ENCODE measurements at regions not wholly inside any gene's neighbourhood (a gene's known extent, or its start where the extent isn't known, plus 50 kb on each side); places are given as distances from the start of the nearest gene placed in this dataset.

DNA sequence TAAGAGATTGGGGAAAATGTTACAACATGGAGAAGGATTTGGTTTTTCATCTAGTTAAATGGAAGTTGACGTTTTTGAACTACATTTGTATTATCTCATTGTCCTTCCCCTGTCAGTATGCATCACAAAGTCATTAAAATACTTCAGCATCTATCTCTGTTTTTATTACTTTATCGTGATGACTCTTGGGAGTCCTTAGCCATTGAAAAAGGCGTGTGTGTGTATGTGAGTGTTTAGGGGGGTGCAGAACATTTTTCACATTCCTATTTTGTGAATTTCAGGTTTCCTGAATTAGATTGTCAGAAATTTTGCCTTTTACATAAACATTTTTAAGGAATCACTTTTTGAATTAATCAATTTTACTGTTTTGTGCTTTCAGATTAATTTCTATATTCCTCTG, 360.6 kb upstream of the SGO1 start (continued):
- TF ChIP-seq AR (CRISPR knock-in tag; IDR thresholded peaks at IDR 0.05) (no peak), TP53 (CRISPR knock-in tag; IDR thresholded peaks at IDR 0.05) (no peak), ZNF138 (CRISPR knock-in tag; conservative IDR thresholded peaks at IDR 0.05) (no peak), PRRX2 (CRISPR knock-in tag; IDR thresholded peaks at IDR 0.05) (no peak), E2F1 (CRISPR knock-in tag; IDR thresholded peaks at IDR 0.05) (no peak)
- TF ChIP-seq, protein P1, sequence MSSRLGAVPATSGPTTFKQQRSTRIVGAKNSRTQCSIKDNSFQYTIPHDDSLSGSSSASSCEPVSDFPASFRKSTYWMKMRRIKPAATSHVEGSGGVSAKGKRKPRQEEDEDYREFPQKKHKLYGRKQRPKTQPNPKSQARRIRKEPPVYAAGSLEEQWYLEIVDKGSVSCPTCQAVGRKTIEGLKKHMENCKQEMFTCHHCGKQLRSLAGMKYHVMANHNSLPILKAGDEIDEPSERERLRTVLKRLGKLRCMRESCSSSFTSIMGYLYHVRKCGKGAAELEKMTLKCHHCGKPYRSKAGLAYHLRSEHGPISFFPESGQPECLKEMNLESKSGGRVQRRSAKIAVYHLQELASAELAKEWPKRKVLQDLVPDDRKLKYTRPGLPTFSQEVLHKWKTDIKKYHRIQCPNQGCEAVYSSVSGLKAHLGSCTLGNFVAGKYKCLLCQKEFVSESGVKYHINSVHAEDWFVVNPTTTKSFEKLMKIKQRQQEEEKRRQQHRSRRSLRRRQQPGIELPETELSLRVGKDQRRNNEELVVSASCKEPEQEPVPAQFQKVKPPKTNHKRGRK (CRISPR knock-in tag; IDR thresholded peaks at IDR 0.05; ENCODE audit: borderline replicate concordance): no peak
- TF ChIP-seq, protein P2, sequence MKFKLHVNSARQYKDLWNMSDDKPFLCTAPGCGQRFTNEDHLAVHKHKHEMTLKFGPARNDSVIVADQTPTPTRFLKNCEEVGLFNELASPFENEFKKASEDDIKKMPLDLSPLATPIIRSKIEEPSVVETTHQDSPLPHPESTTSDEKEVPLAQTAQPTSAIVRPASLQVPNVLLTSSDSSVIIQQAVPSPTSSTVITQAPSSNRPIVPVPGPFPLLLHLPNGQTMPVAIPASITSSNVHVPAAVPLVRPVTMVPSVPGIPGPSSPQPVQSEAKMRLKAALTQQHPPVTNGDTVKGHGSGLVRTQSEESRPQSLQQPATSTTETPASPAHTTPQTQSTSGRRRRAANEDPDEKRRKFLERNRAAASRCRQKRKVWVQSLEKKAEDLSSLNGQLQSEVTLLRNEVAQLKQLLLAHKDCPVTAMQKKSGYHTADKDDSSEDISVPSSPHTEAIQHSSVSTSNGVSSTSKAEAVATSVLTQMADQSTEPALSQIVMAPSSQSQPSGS (CRISPR knock-in tag; IDR thresholded peaks at IDR 0.05; ENCODE audit: borderline replicate concordance, low read depth): no peak

DNA sequence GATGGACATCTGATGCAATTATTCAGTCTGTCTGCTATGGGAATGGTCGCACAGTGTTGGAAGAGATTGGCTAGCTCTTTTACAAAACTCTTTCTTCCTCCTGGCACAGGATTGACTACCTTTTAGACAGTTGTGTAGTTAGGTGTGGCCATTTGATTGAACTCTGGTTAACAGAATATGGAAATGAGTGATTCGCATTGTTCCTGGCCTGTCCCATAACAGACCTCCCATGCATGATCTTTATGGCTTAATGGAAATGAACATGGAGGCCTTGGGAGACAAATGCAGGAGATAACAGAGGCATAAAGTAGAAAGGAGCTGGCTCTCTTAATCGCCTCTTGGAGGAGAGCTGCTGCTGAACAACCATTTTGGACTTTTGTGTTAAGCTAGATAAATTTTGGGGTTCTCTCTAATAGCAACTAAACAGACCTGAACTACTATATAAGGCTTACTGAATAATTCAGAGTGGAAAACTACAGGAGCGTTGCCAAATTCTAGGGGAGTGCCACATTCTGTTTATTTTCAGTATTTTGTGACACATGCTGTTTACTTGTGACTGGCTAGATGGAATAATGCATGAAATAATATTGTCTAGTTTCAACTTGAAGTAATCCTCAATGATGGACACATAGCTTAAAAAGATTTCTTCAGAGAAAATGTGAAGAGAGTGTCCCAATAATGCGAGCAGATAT, 357.7 kb upstream of the SGO1 start:
- Mint-ChIP-seq H3K27me3 (ENCODE audit: low read depth) (no peaks in the 10 kb centered on the region; the same call in 1 of the 2 replicates), H3K9me3 (peaks cover 17% of the 10 kb centered on the region), H3K4me1 (peaks cover 7% of the 10 kb centered on the region), H3K27ac (no peak overlapping the region), H3K4me3 (no peak overlapping the region), H3K36me3 (peaks cover 8% of the 10 kb centered on the region)
- ATAC-seq (no peak), DNase-seq (ENCODE audit: low spot score) (no peak)
- ChIA-PET POLR2A (no interaction called here), CTCF (no interaction called here)
- TF ChIP-seq ELF4 (CRISPR knock-in tag; IDR thresholded peaks at IDR 0.05; ENCODE audit: low read depth) (no peak), SOX15 (CRISPR knock-in tag; IDR thresholded peaks at IDR 0.05) (no peak), ZNF671 (CRISPR knock-in tag; IDR thresholded peaks at IDR 0.05) (no peak), SP1 (CRISPR knock-in tag; conservative IDR thresholded peaks at IDR 0.05) (no peak), ZSCAN18 (CRISPR knock-in tag; IDR thresholded peaks at IDR 0.05) (no peak), PRRX2 (CRISPR knock-in tag; IDR thresholded peaks at IDR 0.05) (no peak), TP53 (CRISPR knock-in tag; IDR thresholded peaks at IDR 0.05) (no peak), NR3C1 (CRISPR knock-in tag; conservative IDR thresholded peaks at IDR 0.05; ENCODE audit: low read depth) (no peak), HMGA2 (CRISPR knock-in tag; IDR thresholded peaks at IDR 0.05) (no peak)
- TF ChIP-seq, protein P3, sequence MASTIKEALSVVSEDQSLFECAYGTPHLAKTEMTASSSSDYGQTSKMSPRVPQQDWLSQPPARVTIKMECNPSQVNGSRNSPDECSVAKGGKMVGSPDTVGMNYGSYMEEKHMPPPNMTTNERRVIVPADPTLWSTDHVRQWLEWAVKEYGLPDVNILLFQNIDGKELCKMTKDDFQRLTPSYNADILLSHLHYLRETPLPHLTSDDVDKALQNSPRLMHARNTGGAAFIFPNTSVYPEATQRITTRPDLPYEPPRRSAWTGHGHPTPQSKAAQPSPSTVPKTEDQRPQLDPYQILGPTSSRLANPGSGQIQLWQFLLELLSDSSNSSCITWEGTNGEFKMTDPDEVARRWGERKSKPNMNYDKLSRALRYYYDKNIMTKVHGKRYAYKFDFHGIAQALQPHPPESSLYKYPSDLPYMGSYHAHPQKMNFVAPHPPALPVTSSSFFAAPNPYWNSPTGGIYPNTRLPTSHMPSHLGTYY (CRISPR knock-in tag; IDR thresholded peaks at IDR 0.05): no peak
- TF ChIP-seq, protein P4, sequence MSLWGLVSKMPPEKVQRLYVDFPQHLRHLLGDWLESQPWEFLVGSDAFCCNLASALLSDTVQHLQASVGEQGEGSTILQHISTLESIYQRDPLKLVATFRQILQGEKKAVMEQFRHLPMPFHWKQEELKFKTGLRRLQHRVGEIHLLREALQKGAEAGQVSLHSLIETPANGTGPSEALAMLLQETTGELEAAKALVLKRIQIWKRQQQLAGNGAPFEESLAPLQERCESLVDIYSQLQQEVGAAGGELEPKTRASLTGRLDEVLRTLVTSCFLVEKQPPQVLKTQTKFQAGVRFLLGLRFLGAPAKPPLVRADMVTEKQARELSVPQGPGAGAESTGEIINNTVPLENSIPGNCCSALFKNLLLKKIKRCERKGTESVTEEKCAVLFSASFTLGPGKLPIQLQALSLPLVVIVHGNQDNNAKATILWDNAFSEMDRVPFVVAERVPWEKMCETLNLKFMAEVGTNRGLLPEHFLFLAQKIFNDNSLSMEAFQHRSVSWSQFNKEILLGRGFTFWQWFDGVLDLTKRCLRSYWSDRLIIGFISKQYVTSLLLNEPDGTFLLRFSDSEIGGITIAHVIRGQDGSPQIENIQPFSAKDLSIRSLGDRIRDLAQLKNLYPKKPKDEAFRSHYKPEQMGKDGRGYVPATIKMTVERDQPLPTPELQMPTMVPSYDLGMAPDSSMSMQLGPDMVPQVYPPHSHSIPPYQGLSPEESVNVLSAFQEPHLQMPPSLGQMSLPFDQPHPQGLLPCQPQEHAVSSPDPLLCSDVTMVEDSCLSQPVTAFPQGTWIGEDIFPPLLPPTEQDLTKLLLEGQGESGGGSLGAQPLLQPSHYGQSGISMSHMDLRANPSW (CRISPR knock-in tag; conservative IDR thresholded peaks at IDR 0.05; ENCODE audit: low read depth): no peak
- TF ChIP-seq, protein P5, sequence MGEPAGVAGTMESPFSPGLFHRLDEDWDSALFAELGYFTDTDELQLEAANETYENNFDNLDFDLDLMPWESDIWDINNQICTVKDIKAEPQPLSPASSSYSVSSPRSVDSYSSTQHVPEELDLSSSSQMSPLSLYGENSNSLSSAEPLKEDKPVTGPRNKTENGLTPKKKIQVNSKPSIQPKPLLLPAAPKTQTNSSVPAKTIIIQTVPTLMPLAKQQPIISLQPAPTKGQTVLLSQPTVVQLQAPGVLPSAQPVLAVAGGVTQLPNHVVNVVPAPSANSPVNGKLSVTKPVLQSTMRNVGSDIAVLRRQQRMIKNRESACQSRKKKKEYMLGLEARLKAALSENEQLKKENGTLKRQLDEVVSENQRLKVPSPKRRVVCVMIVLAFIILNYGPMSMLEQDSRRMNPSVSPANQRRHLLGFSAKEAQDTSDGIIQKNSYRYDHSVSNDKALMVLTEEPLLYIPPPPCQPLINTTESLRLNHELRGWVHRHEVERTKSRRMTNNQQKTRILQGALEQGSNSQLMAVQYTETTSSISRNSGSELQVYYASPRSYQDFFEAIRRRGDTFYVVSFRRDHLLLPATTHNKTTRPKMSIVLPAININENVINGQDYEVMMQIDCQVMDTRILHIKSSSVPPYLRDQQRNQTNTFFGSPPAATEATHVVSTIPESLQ (CRISPR knock-in tag; IDR thresholded peaks at IDR 0.05): no peak
- TF ChIP-seq, protein P1 (CRISPR knock-in tag; IDR thresholded peaks at IDR 0.05; ENCODE audit: borderline replicate concordance): no peak
